ENCODE measurements at regions not wholly inside any gene's neighbourhood (a gene's known extent, or its start where the extent isn't known, plus 50 kb on each side); places are given as distances from the start of the nearest gene placed in this dataset.

- no peak for TF ChIP-seq CTCF (IDR thresholded peaks at IDR 0.05)
- TF ChIP-seq POLR2A (IDR thresholded peaks at IDR 0.05), result no peak
Observed at GRCh38 chr9:32705059-32705458, 69.6 kb upstream of the TAF1L start.

Data from transverse colon (tissue), 3 donors.